Lung (tissue), 11 donors: ENCODE measurements at regions not wholly inside any gene's neighbourhood (a gene's known extent, or its start where the extent isn't known, plus 50 kb on each side); places are given as distances from the start of the nearest gene placed in this dataset.

Experiments
- ATAC-seq: fragments of 200-7000 bp; cut with Tn5 transposase; one replicate; pipeline ENCODE4 v1.9.1; 2020; ENCODE audit warnings: moderate number of reproducible peaks; ENCODE audit not compliant: insufficient read depth, low FRiP score
- DNase-seq, 3 donors: peaks; one replicate each; pipeline ENCODE4 v3.0.0-alpha.2; 2013 to 2017
- H3K27ac ChIP-seq, 2 donors: one replicate each; pipeline ENCODE4 v1.5.1; 2013; ENCODE audit warnings: mild to moderate bottlenecking in 2 of 2, moderate library complexity in 2 of 2, control low read depth in 1 of 2, inconsistent platforms in 1 of 2, low read depth in 1 of 2, low read length in 1 of 2
- H3K27me3 ChIP-seq, 3 donors: one replicate each; pipeline ENCODE4 v1.5.1; 2013; ENCODE audit warnings: low read length in 2 of 3; ENCODE audit not compliant: control insufficient read depth in 3 of 3, insufficient read depth in 3 of 3
- H3K36me3 ChIP-seq, 4 donors: one replicate each; pipeline ENCODE4 v1.5.1; 2013; ENCODE audit warnings: low read length in 4 of 4, mild to moderate bottlenecking in 1 of 4, moderate library complexity in 1 of 4; ENCODE audit not compliant: control insufficient read depth in 4 of 4, insufficient read depth in 4 of 4
- H3K4me1 ChIP-seq, 5 donors: one replicate each; pipeline ENCODE4 v1.5.1; 2013; ENCODE audit warnings: low read length in 5 of 5, mild to moderate bottlenecking in 2 of 5, moderate library complexity in 1 of 5; ENCODE audit not compliant: control insufficient read depth in 5 of 5, insufficient read depth in 5 of 5
- H3K4me3 ChIP-seq: one replicate; pipeline ENCODE4 v1.5.1; 2013; ENCODE audit warnings: mild to moderate bottlenecking, control low read depth, moderate library complexity
- H3K9ac ChIP-seq, 2 donors: one replicate each; pipeline ENCODE4 v1.5.1; 2013; ENCODE audit warnings: low read length in 2 of 2, control low read depth in 1 of 2; ENCODE audit not compliant: insufficient read depth in 1 of 2
- H3K9me3 ChIP-seq, 4 donors: one replicate each; pipeline ENCODE4 v1.5.1; 2013; ENCODE audit warnings: low read length in 3 of 4, mild to moderate bottlenecking in 1 of 4, moderate library complexity in 1 of 4; ENCODE audit not compliant: control insufficient read depth in 4 of 4, insufficient read depth in 3 of 4
- CTCF ChIP-seq: IDR thresholded peaks from 2 replicates; pipeline ENCODE4 v1.5.1; 2012; ENCODE audit warnings: mild to moderate bottlenecking; ENCODE audit errors: control extremely low read depth, extremely low read depth
- WGBS, 2 donors: extraction: QIAGEN DNeasy Blood & Tissue Kit; methylation state at CpG; one replicate each; pipeline ENCODE4 v1.1.7; 2013; 5-methylcytosine and 5-hydroxymethylcytosine counted together
- donor health status: control.
- donor health status: control.
- donor health status: Bipolar disorder and iron deficiency.
- donor health status: healthy.
- donor health status: DM: yes; HTN: yes; CAD: no.

DNA sequence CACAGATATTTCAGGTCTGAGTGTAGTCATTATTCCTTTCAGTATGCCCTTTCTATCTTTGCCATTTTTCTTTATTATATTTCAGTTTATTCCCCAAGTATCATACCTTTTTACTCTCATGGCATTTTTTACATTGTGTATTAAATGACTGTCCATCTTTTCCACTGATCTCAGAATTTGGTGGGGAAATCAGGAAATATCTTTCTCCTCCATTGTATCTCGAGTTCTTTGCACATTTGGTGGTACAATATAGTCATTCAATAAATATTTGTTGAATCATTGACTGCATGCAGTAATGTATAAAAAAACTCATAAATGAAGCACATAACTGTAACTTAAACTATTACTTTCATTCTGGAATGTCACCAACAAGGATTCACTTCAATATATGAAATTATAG lies 354.7 kb downstream of the HGF start:
- 83 to 85% methylated on average over 1 of the region's 1 CpG for WGBS, 2 donors
- TF ChIP-seq CTCF, result no peak
- ATAC-seq, result no peak

DNA sequence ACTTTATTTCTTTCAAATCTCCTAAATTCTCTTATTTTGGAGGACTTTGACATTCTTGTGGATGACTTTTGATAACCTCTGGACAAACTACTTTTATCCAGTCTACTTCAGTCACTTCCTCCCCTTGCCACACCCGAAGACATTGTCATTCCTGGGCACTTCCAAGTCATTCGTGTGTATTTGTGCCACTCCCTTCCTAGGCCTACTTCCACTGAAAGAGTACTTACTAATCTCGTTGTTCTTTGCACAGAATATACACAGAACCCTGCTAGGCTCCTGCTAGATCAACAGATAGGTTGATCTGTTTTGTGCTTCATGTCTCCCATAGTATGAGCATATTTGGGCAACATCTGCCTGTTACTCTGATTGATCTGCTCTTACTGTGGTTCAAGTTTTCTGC lies 355.4 kb downstream of the HGF start:
- no peak for DNase-seq
- H3K27ac ChIP-seq, result no peak overlapping the region
- no peaks in the 10 kb centered on the region for H3K27me3 ChIP-seq
- no peaks in the 10 kb centered on the region for H3K36me3 ChIP-seq
- no peak overlapping the region for H3K9ac ChIP-seq
- H3K4me3 ChIP-seq, result no peak overlapping the region
- no peak for TF ChIP-seq CTCF
- H3K9me3 ChIP-seq, result peaks cover 0 to 2% (median 0%) of the 10 kb centered on the region in 4 donors
- 42 to 70% methylated on average over 3 of the region's 3 CpGs for WGBS, 2 donors
- ATAC-seq, result no peak
- no peaks in the 10 kb centered on the region for H3K4me1 ChIP-seq

More for the DNA sequence above, 354.7 kb downstream of the HGF start:
- Histone ChIP-seq H3K9me3 (peaks cover 0 to 2% (median 0%) of the 10 kb centered on the region in 4 donors), H3K4me3 (no peak overlapping the region), H3K4me1 (no peaks in the 10 kb centered on the region), H3K36me3 (no peaks in the 10 kb centered on the region), H3K27me3 (no peaks in the 10 kb centered on the region), H3K27ac (no peak overlapping the region), H3K9ac (no peak overlapping the region)
- no peak for DNase-seq

DNA sequence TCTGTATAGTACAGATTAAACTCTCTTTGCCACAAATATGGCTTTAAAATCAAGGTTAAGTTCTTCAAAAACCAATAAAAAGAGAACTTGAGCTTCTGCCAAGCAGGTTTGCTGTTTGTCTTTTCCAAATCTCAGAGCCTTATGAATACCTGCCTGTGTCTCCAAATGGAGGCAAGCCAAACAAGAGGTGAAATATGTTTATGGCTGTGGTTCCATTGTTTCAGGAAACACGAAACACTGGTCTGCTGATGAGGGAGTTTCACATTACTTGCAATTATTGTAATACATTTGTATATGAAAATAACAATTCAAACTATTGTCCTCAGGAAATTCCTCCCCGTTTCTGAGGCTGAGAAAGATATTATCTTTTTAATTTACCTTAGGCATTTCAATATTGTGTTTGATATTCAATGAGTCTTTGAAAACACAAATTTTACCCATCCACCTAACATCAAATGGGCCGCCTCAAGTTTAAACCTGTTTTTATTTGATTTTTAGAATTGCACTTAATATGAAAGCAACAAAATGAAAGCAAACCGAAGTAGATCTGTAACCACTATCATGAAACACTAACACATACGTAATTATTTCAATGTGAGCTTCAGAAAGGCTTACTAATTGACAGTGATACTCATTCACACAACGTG lies 359.3 kb downstream of the HGF start:
- H3K9ac ChIP-seq, result no peak overlapping the region
- no peaks in the 10 kb centered on the region for H3K4me1 ChIP-seq
- DNase-seq (peak in 1 of 3 donors; percentile 19), ATAC-seq (no peak)
- H3K27me3 ChIP-seq, result no peaks in the 10 kb centered on the region
- no peak overlapping the region for H3K4me3 ChIP-seq
- H3K9me3 ChIP-seq, result peaks cover 0 to 2% (median 0%) of the 10 kb centered on the region in 4 donors
- TF ChIP-seq CTCF, result no peak
- 73 to 81% methylated on average over 6 of the region's 6 CpGs for WGBS, 2 donors
- H3K27ac ChIP-seq, result no peak overlapping the region
- H3K36me3 ChIP-seq, result no peaks in the 10 kb centered on the region

- no peaks in the 10 kb centered on the region for H3K4me1 ChIP-seq
- H3K9me3 ChIP-seq, result peaks cover 0 to 5% (median 0%) of the 10 kb centered on the region in 4 donors
- WGBS, 2 donors, result 95 to 97% methylated on average over 2 of the region's 2 CpGs
- no peak overlapping the region for H3K9ac ChIP-seq
- TF ChIP-seq CTCF, result no peak
- DNase-seq, result no peak
- no peaks in the 10 kb centered on the region for H3K27me3 ChIP-seq
- no peak for ATAC-seq
- H3K4me3 ChIP-seq, result no peak overlapping the region
- H3K36me3 ChIP-seq, result no peaks in the 10 kb centered on the region
- no peak overlapping the region for H3K27ac ChIP-seq
These were observed 361.1 kb downstream of the HGF start for GRCh38 chr7:81408728-81409127.
